ENCODE measurements at regions not wholly inside any gene's neighbourhood (a gene's known extent, or its start where the extent isn't known, plus 50 kb on each side); places are given as distances from the start of the nearest gene placed in this dataset.

DNA sequence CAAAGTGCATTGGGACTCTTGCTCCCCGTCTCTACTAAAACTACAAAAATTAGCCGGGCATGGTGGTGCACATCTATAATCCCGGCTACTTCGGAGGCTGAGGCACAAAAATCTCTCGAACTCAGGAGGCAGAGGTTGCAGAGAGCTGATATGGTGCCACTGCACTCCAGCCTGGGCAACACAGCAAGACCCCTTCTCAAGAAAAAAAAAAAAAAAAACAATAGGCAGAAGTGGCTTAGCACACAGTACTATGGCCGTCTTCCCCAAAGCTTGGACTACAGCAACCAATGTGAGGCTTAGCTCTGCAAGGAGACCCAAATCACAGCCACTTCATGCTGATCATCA, 162.8 kb upstream of the PRDX4 start:
- TF ChIP-seq, protein P1, sequence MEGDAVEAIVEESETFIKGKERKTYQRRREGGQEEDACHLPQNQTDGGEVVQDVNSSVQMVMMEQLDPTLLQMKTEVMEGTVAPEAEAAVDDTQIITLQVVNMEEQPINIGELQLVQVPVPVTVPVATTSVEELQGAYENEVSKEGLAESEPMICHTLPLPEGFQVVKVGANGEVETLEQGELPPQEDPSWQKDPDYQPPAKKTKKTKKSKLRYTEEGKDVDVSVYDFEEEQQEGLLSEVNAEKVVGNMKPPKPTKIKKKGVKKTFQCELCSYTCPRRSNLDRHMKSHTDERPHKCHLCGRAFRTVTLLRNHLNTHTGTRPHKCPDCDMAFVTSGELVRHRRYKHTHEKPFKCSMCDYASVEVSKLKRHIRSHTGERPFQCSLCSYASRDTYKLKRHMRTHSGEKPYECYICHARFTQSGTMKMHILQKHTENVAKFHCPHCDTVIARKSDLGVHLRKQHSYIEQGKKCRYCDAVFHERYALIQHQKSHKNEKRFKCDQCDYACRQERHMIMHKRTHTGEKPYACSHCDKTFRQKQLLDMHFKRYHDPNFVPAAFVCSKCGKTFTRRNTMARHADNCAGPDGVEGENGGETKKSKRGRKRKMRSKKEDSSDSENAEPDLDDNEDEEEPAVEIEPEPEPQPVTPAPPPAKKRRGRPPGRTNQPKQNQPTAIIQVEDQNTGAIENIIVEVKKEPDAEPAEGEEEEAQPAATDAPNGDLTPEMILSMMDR (IDR thresholded peaks at IDR 0.05 in 4 of 5, conservative IDR thresholded peaks at IDR 0.05 in 1 of 5): no peak
- no peak for TF ChIP-seq POLR2A (IDR thresholded peaks at IDR 0.05)

Measured in gastrocnemius medialis (tissue), 4 donors.